Choroid plexus epithelial cell (primary cell): ENCODE measurements at regions not wholly inside any gene's neighbourhood (a gene's known extent, or its start where the extent isn't known, plus 50 kb on each side); places are given as distances from the start of the nearest gene placed in this dataset.

Source experiments
- DNase-seq: peaks from one replicate; pipeline ENCODE4 v3.0.0-alpha.2; 2010; ENCODE audit warnings: low read depth
- H3K4me3 ChIP-seq: 2 replicates; pipeline ENCODE4 v1.5.1; 2011; ENCODE audit warnings: low read depth, mild to moderate bottlenecking, control low read depth, low read length, moderate library complexity
- TF ChIP-seq, protein P1 (sequence below): conservative IDR thresholded peaks from 2 replicates; pipeline ENCODE4 v1.5.1; 2011; ENCODE audit warnings: low read depth, mild to moderate bottlenecking, control low read depth, inconsistent platforms, low read length, moderate library complexity

DNA sequence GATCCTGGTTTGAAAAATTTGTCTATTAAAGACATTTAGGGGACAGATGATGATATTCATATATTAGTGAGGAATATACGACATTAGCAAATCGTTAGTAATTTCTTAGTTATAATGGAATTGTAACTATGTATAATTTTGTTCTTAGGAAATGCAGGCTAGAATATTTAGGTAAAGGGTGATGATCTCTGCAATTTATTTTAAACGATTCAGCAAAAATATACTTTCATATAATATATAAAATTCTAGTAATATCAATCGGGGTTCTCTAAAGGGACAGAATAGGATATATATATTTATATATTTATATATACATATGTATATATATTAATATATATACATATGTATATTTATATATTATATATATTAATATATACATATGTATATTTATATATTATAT, 142.5 kb upstream of the DNAJC10 start:
- no peak for DNase-seq
- TF ChIP-seq, protein P1, sequence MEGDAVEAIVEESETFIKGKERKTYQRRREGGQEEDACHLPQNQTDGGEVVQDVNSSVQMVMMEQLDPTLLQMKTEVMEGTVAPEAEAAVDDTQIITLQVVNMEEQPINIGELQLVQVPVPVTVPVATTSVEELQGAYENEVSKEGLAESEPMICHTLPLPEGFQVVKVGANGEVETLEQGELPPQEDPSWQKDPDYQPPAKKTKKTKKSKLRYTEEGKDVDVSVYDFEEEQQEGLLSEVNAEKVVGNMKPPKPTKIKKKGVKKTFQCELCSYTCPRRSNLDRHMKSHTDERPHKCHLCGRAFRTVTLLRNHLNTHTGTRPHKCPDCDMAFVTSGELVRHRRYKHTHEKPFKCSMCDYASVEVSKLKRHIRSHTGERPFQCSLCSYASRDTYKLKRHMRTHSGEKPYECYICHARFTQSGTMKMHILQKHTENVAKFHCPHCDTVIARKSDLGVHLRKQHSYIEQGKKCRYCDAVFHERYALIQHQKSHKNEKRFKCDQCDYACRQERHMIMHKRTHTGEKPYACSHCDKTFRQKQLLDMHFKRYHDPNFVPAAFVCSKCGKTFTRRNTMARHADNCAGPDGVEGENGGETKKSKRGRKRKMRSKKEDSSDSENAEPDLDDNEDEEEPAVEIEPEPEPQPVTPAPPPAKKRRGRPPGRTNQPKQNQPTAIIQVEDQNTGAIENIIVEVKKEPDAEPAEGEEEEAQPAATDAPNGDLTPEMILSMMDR: no peak
- H3K4me3 ChIP-seq: no peak overlapping the region

DNA sequence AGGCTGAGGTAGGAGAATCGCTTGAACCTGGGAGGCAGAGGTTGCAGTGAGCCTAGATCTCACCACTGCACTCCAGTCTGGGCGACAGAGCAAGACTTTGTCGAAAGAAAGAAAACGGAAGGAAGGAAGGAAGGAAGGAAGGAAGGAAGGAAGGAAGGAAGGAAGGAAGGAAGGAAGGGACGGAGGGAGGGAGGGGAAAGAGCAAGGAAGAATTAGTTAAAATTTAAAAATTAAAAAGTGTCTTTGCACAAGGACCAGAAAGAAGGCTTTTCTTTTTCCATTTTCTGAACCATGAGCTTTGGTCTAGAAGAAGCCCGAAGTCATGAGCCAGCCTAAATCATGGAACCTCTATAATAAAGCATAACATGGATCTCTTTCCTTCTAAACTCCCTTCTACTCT, 138.2 kb upstream of the DNAJC10 start:
- TF ChIP-seq, protein P1: no peak
- no peak for DNase-seq
- H3K4me3 ChIP-seq: no peak overlapping the region

DNA sequence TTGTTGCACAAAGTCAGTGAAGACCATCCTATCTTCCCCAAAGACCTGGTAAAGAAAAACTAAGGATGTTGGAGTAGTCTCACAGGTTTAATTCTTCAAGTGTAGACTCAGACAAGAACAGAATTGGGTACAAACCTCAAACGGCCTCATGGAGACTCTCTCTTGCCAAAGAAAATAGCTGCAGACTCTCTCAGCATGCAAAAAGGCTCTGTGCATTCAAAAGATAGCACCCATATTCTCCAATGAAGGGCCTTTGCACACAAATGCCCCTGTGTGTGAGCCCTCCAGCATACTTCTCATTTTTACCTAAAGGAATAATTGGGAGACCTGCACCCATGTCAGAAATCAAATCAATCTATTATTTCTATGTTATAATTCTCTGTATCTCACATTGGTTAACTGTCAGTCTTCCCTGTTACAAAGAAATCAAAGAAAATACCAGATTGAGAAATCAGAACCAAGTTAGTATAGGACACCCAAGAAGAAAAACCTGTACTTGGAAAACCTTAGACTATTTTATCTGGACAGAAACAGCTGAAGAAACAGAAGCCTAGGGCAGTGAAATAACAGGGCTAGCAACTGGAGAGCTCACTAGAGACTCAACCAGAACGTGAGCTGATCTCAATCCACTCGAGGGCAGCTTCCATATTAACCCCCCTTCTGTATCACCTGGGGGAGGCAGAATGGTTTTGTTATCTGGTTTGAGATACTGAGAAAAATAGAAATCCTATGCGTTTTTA, 134.7 kb upstream of the DNAJC10 start:
- DNase-seq: peak; percentile 62
- no peak overlapping the region for H3K4me3 ChIP-seq
- TF ChIP-seq, protein P1: no peak

DNA sequence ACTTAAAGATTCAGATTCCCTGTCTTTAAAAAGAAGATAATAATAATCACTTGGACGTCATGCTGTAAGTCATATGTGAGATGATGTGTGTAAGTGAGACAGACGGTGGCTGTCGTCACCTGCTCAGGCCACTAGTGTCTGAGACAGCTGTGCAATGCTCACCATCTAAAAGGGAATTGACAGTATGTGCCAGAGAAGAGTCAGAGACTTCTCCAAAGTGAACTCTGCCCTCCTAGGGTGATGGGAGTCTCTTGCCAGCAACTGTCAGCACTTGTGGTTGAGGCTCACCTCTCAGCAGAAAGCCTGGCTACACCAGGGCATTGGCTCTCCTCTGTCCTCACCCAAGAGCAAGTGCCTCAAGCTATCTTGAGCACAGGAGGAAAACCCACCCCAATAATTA, 131.6 kb upstream of the DNAJC10 start:
- TF ChIP-seq, protein P1: no peak
- DNase-seq: no peak
- no peak overlapping the region for H3K4me3 ChIP-seq

DNA sequence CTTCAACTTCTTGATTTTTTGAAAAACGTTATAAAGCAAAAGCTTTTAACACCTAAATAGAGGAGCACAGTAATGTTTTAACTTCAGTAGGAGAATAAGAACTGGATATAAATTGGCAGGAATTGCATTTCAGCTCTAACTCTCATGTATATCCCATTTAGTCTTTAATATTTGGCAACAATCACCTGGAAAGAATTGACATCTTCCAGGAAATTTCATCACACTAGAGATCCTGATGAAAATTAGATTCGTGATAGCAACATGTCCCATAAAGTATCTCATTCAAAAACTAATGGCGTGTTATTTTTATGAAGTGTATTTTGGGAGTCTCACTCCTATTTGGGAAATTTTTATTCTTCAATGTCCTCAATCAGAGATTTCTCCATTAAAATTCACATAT, 131.1 kb upstream of the DNAJC10 start:
- DNase-seq: no peak
- TF ChIP-seq, protein P1: no peak
- no peak overlapping the region for H3K4me3 ChIP-seq

DNA sequence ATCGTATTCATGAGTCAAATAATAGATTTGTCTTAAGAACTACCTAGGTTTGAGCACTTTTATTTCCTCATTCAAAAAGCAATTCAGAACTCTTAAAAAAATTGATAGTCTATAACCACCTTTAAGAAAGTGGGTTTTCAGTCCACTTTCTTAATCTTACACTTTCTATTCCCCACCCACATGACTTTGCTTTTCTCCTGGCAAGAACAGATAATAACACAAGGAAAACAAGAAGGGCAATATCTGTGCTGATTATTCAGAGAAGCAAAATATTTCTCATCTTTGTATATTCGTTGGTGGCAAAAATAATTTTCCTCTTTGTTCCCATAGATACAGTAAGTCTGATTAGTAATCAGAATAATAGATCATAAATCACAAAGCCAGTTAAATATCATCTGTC, 130.6 kb upstream of the DNAJC10 start:
- no peak for DNase-seq
- TF ChIP-seq, protein P1: no peak

DNA sequence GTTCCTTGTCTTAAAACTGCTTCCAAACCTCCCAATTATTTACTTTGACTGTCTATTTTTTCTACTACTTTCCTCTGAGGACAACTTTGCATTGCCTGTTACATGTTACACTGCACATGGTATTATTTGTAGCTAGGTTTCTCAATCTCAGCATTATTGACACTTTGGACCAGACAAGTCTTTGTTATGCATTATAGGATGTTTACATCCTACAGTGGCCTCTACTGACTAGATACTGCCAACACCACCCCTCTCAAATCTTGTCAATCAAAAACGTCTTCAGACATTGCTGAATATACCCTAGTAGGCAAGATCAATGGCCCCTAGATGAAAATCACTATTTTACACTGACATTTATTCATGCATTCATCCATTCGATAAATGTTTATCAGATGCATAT, 129.6 kb upstream of the DNAJC10 start:
- TF ChIP-seq, protein P1: no peak
- H3K4me3 ChIP-seq: no peak overlapping the region
- DNase-seq: no peak

More for the DNA sequence above, 130.6 kb upstream of the DNAJC10 start:
- no peak overlapping the region for H3K4me3 ChIP-seq
